ENCODE measurements at regions not wholly inside any gene's neighbourhood (a gene's known extent, or its start where the extent isn't known, plus 50 kb on each side); places are given as distances from the start of the nearest gene placed in this dataset.
"Not testable (repeated sequence)": the region's sequence is repeated elsewhere in the genome, so short reads cannot be mapped to it uniquely, and the experiment has no call there.

- DNase-seq (ENCODE audit: low read depth): no peak
Measured at GRCh38 chr7:93747019-93747418, 143.5 kb downstream of the TFPI2 start.

DNA sequence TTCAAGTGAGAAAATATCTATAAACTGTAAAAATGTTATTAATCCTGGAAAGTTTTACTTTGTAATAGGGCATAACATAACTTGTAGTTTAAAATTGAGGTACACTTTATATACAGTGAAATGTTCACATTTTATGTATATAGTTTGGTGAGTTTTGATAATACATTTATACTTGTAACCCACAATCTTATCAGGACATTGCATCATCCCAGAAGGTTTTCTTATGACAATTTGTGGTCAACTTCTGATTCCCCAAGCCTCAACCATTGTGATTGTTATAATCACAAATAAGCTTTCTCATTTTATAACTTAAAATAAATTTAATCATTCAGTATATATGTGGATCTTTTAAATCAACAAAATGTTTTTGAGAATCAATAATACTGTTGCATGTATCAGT is 151.1 kb downstream of the TFPI2 start:
- DNase-seq (ENCODE audit: low read depth): no peak

GRCh38 chr7:93737953-93738352 is 152.6 kb downstream of the TFPI2 start:
- no peak for DNase-seq (ENCODE audit: low read depth)

DNA sequence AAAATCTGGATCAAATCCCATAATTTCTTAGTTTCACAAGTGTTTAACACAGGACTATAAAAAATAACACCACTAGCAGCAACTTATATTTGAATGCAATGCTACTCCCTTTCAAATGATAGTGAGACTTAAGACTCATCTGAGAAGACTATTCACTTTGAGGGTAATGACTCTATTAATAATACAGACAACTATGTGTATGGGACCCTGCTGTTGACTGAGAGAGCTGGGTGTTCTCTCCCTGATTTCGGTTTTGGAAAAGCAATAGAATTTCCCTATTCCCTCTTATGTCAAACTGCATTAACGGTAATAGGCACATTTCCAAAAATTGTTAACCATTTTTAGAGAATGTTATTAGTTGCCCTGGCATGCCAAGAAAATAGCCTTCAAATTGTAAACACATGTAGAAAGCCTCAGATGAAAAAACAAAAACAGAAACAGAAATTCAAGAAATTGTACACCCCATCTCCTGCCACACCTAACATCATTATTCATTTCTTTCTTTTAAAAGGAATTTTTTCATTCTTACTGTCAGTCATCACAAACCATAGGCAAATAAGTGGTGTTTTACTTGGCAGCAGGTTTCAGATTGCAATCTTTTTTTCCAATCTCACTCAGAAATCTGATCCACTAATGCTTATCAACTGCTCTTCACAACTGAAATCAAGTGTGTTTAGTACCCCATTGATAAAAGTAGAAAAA is 153.7 kb downstream of the TFPI2 start:
- DNase-seq (ENCODE audit: low read depth): peak; percentile 10

- peak; percentile 5 for DNase-seq (ENCODE audit: low read depth)
Measured at GRCh38 chr7:93728292-93728691, 153.8 kb upstream of the CALCR start.

- DNase-seq (ENCODE audit: low read depth): no peak
Measured at GRCh38 chr7:93725954-93726353, 151.4 kb upstream of the CALCR start.

DNA sequence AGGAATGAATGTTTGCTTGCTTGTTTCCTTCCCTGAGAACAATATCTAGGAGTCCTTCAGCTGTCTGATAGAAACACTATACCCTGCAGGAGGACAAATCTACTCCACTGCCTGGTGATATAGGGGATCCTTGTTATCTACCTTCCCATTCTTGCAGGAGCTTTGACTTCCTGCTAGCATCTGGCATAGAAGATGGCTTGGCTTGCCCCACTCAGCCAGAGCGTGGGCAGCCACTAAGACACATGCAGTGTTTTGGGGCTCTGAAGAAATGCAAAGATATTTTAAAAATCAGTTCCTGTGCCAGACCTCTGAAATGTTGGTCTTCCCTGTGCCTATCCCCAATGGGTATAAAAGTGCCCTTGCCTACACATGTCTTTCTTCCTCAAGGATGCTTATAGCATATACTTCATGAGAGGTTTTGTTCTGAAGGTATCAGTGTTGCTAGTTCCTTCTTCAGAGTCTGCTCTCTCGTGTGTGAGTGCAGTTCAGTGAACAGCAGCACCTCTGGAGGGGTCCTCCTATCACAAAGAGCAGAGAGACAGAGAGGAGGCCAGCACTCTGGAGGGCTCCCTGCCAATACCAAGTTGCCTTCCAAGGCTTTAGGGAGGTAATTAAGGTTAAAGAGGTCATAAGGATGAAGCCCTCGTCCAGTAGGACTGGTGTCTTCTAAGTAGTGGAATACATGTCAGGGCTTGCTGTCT is 149.1 kb upstream of the CALCR start:
- no peak for DNase-seq (ENCODE audit: low read depth)

DNA sequence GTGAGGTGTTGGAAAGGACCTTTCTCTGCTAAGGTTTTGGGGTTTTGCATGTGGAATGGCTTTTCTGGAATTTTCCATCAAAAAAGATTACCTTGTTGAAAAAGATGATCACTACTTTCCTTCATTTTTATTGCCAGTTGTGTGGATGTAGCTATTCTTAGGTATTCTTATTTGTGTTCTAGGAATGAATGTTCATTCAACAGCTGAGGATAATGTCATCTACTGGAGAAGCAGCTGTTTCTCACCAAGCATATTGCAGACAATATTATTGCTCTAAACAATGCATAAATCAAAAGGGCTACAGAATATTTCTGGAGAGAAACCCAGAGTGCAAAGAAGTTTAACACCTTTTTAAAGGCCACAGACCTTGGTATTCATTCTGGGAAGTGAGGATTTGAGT is 145.6 kb upstream of the CALCR start:
- no peak for DNase-seq (ENCODE audit: low read depth)

DNA sequence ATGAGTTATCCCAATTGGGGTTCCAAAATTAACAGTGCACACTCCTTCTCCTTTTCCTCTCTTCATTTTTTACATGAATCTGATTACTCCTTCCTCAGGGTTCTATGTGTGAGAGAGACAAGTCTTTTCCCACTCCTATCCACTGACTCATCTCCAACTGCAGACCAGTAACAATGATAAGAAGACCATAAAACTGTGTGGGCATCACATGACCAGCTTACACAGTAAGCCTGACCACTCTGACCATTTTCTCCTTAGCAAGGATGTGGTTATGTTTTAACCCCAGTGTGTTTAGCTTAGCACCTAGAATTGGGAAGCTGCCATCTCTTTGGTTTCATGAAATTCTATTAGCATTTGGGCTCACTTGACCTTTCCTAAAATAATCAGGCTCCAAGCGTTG is 145.0 kb upstream of the CALCR start:
- peak; percentile 90 for DNase-seq (ENCODE audit: low read depth)

DNA sequence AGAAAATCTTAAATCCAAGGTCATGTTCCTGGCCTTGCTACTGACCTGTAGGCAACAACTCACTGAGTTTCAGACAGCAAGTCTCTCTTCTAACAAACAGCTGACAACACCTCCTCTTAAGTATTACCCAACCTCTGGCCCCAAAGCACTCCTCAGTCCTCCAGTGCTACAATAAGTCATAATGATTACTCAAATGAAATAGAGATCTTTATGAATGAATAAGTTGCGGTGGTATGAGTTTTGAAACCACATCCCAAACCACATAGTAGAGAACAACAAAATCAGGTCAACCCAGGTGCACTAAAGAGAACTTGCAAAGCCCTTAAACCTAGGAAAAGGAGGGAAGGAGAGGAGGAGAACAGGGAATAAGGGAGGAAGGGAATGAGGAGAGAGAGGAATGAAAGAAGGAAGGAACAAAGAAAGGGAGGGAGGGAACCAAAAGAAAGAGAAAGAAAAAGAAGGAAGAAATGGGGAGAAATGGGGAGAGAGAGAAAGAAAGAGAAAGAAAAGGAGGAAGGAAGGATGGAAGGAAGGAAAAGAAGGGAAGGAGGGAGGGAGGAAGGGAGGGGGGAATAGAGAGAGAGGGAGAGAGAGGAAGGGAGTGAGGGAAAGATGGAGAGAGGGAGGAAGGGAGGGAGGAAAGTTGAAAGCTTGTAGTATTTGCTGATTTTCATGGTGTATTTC is 142.8 kb upstream of the CALCR start:
- peak; percentile 44 for DNase-seq (ENCODE audit: low read depth)

DNA sequence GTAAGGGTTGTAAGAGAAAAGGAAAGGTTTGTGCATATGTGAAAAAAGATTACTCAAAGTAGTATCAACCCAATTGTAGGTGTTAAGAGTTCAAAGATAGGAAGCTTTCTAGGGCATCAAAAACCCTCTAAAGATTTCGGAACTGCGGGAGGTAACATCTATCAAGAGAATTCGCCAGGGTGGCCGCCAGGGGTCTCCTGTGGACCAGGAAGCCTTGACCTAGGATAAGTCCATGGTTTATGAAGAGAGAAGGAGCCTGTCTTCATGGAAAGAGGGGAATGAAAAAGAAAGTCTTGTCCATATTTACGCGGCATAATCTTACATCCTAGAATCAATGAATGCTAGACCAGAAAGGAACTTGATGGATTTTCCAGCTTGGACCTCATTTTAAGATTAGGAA is 140.7 kb upstream of the CALCR start:
- DNase-seq (ENCODE audit: low read depth): peak; percentile 57

DNA sequence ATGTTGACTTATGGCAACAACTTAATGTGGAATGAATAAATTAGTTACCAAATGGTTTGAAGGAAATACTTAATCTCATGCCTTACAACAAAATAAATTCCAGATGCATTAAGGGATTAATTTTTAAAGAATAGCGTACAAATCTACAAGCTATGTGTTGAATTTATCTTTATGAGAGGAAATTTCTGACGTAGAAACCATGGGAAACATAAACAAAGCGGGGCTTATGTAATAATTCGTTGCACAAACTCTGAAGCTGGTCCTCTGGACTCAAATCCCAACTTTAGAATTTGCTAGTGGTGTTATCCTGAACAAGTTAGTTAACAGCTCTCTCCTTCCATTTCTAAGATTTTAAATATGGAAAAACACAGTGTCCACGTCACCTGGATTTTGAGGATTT is 137.4 kb upstream of the CALCR start:
- no peak for DNase-seq (ENCODE audit: low read depth)

DNA sequence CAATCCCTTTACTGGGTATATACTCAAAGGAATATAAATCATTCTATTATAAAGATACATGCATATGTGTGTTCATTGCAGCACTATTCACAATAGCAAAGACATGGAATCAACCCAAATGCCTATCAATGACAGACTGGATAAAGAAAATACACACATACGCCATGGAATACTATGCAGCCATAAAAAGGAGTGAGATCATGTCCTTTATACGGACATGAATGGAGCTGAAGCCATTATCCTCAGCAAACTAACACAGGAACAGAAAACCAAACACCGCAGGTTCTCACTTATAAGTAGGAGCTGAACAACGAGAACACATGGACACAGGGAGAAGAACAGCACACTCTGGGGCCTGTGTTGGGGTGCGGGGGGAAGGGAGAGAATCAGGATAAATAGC is 133.7 kb upstream of the CALCR start:
- not testable (repeated sequence) for DNase-seq (ENCODE audit: low read depth)

GRCh38 chr7:93707249-93707648 is 132.7 kb upstream of the CALCR start:
- DNase-seq (ENCODE audit: low read depth): no peak

GRCh38 chr7:93706162-93706561 is 131.6 kb upstream of the CALCR start:
- DNase-seq (ENCODE audit: low read depth): not testable (repeated sequence)

- DNase-seq (ENCODE audit: low read depth): no peak
Measured at GRCh38 chr7:93704217-93704616, 129.7 kb upstream of the CALCR start.

- no peak for DNase-seq (ENCODE audit: low read depth)
Measured at GRCh38 chr7:93697901-93698300, 123.4 kb upstream of the CALCR start.

DNA sequence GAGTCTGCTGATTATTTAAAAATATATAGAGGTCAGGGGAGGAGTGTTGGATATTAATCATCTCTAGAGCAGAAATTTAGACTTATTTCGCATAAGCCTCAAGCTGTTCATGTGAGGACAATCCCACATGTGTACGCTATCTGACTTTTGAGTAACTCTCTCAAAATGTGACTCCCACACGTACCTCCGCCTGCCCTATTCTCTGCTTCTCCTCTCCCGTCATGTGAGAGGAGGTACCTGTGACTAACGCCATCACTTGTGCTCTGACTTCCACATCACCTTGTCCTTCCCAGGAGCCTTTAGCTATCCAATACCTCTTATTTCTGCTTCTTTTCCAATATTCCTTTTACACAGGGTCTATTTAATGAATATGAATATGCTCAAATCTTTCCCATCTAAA is 119.3 kb upstream of the CALCR start:
- no peak for DNase-seq (ENCODE audit: low read depth)

DNA sequence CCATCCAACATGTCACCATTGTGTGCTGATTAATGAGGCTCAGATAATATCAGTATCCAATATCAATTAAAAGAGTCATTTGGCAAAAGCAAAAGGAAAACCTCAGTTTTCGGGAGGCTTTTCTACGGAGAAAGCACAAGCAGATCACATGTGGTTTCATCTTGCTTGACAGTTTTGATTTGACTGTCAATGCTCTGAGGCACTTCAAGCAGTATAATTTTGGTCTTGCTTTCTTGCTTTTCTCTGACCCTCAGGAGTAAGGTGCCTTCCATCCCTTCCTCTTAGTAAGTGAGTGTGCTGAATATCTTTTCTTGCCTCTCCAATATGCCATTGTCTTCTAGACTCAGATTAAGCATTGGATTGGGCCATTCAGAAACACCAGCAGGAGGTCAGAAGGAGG is 115.5 kb upstream of the CALCR start:
- DNase-seq (ENCODE audit: low read depth): no peak

GRCh38 chr7:93678185-93678584 is 103.7 kb upstream of the CALCR start:
- no peak for DNase-seq (ENCODE audit: low read depth)

DNA sequence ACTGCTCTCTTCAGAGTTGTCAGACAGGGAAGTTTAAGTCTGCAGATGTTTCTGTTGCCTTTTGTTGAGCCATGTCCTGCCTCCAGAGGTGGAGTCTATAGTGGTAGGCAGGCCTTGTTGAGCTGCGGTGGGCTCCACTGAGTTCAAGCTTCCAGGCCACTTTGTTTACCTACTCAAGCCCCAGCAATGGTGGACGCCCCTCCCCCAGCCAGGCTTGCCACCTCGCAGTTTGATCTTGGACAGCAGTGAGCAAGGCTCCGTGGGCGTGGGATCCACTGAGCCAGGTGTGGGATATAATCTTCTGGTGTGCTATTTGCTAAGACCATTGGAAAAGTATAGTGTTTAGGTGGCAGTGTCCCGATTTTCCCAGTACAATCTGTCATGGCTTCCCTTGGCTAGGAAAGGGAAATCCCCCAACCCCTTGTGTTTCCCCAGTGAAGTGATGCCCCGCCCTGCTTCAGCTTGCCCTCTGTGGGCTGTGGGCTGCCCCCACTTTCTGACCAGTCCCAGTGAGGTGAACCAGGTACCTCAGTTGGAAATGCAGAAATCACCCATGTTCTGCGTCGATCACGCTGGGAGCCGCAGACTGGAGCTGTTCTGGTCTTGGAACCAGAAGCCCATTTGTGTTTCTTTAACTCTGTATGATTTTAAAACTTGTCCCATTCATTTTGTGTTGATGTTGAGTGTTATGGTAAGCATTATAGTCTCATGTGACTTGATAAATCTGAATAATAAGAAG is 89.2 kb upstream of the CALCR start:
- DNase-seq (ENCODE audit: low read depth): no peak

GRCh38 chr7:93658163-93658562 is 83.6 kb upstream of the CALCR start:
- DNase-seq (ENCODE audit: low read depth): not testable (repeated sequence)

Measured in Daoy (cell line).